Activated T-helper 1 cell treated with anti-CD3 and anti-CD28 coated beads, Interleukin-2, amount 50 U/mL, for 16 hours (primary cell): ENCODE measurements at regions not wholly inside any gene's neighbourhood (a gene's known extent, or its start where the extent isn't known, plus 50 kb on each side); places are given as distances from the start of the nearest gene placed in this dataset.
A peak's percentile ranks its signal among the peaks of the same experiment; 100 is the strongest.

Source experiments
- DNase-seq, 2 donors: peaks; one replicate each; pipeline ENCODE4 v3.0.0-alpha.2; 2020; ENCODE audit warnings: low read depth in 1 of 2, low spot score in 1 of 2

GRCh38 chr15:69962561-69962960 is 135.2 kb downstream of the TLE3 start:
- DNase-seq, result no peak

DNA sequence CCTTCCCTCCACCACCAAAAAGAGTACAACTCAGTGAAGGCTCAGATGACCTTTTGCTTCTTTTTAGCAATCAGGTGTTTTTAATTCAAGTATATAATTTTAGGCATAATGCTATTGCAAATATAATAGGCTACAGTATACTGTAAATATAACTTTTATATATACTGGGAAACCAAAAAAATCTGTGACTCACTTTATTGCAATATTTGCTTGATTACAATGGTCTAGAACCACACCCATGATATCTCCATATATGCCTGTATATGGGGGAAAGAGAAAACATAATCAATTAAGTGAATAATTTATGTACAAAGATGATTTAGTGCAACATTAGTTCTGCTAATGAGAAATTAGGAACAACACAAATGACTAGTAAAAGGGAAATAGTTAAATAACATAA is 134.3 kb downstream of the TLE3 start:
- no peak for DNase-seq

GRCh38 chr15:69971771-69972170 is 125.9 kb downstream of the TLE3 start:
- no peak for DNase-seq

DNA sequence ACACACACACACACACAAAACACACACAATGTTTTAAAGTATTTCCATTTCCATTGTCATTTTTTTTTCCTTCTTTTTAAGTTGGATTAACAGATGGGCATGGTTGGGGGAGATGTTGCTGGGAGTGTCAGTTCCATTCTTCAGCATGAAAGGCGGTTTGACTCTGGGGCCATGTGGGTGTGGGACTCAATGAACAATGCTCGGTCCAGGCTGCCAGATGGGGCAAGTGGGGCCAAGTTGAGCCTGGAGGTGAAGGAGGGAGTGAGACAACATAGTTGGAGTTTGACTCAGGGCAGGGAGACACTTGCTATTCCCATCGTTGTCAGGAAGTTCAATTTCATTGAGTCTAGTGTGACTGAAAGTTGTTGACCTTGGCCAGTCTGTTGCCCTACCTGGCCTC is 125.3 kb downstream of the TLE3 start:
- no peak for DNase-seq

GRCh38 chr15:69973102-69973714 is 124.5 kb downstream of the TLE3 start:
- DNase-seq, result no peak

GRCh38 chr15:69973880-69974279 is 123.8 kb downstream of the TLE3 start:
- DNase-seq, result no peak

DNA sequence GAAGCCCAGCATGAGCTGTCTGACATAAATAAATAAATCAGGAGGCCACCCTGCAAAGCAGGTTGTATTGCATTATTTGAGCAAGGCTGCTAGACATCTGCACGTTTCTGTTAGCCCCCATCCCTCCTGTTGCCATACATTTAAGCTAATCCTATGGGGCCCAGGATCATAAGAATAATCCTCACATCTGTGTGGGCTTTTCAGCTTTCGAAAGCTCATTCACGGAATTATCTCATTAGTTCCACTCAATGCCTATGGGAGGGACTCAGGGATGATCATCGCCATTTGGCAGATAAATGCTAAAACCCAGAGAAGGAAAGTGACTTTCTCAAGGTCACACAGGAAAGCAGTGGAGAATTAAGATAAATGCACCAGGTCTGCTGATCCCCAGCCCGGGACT is 123.4 kb downstream of the TLE3 start:
- no peak for DNase-seq

DNA sequence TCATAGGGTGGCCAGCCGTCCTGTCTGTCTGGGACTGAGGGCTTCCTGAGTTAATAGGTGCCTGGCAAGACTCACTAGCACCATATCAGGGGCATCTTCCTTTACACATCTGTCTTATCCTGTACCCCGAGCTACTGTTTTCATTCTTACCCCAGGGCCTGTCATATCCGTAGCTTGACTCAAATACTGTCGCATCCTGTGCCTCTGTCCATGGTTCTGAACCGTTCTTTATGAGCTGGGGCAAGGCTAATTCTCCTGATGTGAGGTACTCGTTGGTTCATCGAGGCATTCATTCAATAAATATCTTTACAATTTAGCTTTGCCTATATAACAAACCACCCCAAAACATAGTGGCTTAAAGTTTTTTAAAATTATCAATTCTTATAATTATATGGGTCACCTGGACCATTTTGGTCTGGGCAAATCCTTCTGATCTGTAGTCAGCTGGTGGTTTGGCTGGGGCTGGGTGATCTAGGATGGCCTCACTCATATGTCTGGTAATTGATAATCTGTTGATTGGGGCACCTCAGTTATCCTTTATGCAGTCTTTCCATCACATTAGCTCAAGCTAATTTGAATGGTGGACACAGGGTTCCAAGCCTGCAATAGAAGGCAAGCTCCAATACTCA is 121.2 kb downstream of the TLE3 start:
- peak in 1 of 2 donors; percentile 8 for DNase-seq

DNA sequence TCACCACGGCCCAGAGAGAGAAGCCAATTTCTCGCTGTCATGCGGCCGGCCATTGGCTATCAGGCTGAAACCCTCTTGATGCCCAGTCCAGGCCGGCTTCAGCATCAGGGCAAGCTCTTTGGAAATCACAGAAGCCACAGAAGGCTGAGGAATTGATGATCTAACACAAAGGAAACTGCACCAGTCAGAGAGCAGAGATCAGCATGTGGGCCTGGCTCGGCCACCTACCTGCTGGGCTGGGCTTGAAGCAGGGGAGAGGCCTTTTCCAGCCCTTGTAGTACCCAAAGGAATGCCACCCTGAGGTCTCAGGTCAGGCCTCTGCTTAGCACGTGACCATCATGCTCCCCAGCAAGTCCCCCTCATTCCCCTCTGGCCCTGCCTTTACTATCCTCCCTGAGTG is 119.1 kb downstream of the TLE3 start:
- DNase-seq, result no peak

- DNase-seq, result no peak
Observed at GRCh38 chr15:69979262-69979661, 118.5 kb downstream of the TLE3 start.

DNA sequence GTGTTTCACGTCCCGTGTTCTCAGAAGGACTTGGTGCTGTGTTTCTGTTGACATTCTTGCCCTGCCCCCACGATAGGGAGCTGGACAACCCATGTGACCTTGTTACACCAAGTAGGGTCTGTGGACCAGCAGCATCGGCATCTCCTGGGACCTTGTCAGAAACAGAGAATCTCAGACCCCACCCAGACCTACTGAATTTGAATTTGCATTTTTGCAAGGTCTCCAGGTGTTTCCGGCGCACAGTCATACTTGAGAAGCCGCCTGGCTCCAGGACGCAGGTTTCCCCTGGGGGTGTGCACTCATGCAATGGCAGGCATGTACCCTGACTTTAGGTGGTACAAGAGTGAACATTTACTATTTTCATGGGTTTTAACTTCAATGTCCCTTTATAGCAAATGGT is 117.9 kb downstream of the TLE3 start:
- no peak for DNase-seq

- DNase-seq, result no peak
Observed at GRCh38 chr15:69980341-69981059, 117.2 kb downstream of the TLE3 start.

DNA sequence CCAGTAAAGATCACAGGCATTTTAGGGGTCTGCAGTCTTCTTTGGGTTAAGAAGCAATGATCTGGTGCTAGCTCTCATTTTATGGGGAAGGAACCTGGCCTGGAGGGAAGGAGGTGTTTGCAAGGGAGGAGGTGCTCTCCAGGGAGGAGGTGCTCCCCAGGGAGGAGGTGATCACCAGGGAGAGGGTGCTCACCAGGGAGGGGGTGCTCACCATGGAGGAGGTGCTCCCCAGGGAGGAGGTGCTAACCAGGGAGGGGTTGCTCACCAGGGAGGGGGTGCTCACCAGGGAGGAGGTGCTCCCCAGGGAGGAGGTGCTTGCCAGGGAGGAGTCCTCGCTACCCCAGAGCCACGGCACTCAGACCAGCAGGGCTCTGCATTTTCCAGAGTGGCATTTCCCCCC is 115.7 kb downstream of the TLE3 start:
- no peak for DNase-seq

- DNase-seq, result no peak
Observed at GRCh38 chr15:69983696-69984265, 113.9 kb downstream of the TLE3 start.

- no peak for DNase-seq
Observed at GRCh38 chr15:69987492-69988489, 109.9 kb downstream of the TLE3 start.

DNA sequence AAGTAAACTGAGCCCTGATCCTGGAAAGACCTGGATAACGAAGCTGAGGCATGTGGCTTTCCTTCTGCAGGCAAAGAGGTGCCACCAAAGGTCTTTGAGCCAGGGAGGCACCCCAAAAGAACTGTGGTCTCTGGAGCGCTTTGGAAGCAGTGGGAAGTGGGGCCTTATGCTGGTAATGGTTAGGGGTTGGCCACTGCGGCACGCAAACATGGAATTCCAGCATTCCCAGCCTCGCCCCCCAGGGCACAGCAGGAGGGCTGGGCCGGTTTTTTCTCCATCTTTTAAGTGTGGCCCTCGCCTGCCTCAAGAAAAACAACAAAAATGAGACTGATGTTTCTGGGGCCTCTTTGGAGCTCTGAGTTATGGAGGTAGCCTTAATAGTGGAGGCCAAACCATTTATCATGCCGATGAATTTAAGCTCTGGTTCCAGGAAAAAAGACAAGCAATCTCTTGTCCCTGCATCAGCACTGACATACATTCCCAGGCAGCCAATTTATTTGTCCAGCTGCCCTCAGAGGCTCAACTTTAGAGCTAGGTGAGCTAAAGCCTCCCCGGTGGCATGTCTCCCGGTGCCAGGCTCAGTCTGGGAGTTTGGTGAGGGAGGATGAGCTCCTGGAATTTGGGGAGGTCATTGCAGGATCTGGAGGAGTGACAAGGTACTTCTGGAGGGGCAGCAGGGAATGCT is 109.0 kb downstream of the TLE3 start:
- no peak for DNase-seq

DNA sequence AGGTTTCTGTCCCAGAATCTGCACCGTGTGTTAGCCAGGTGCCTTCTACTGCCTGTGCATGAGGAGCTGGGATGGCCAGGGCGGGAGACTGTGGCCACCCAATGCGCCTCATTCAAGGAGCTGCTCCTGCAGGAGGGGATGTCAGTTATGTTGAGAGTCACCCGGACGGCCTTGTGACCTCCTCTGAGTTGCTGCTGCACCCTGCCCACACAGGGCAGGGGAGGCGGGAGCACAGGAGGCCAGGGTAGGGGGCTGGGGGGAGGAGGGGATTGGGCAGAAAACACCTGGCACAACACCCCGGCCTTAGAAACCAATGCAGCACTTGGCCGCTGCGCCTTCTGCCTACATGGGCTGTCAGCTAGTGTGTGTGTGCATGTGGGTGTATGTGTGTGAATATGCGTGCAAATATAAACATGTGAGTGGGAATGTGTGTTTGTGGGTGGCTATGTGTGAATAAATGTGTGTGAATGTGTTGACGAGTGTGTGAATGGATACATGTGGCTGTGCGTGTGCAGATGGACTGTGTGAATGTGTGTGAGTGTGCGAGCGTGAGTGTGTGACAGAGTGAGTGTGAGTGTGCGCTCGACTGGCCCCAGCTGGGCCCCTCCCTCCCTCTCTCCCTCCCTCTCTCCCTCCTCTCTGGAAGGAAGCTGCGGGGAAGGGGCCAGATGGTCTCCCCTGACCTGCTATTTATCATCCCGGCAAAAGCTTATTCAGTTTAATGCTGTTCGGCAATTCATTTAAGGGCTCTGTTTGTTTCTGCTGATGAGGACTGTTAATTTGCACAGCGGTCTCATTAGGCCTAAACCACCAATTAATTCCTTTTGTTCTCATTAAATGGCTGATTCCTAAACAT is 106.9 kb downstream of the TLE3 start:
- no peak for DNase-seq

DNA sequence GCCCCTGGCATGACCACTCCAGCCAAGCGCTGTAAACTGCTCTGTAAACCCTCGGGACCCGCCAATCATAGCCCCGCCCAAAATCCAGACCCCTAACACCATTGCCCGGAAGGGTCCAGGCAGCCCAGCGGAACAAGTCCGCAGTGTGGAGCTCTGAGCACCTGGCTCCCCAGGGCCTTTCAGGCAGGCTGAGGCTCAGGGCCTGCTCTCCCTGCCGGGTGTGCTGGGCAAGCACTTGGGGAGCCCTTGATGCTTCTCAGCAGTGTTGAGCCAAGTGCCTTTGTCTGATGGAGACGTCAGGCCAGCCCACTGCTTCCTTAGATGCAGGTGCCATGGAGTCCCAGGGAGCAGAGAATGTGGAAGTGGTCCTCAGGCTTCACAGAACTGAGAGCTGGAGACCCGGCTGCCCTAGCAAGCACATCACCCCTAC is 106.2 kb downstream of the TLE3 start:
- DNase-seq, result no peak

GRCh38 chr15:69992348-69992747 is 105.4 kb downstream of the TLE3 start:
- no peak for DNase-seq
